Spleen (tissue), 7 donors: ENCODE measurements at regions not wholly inside any gene's neighbourhood (a gene's known extent, or its start where the extent isn't known, plus 50 kb on each side); places are given as distances from the start of the nearest gene placed in this dataset.

ENCODE experiments used
- CTCF ChIP-seq, 11 experiments: fragments of 200-600 bp in 7 of 11; fragments of 450-650 bp in 4 of 11; sonication (generic) in 4 of 11; IDR thresholded peaks in 8 of 11; conservative IDR thresholded peaks in 3 of 11; 1 replicate in 7 of 11; 2 replicates in 4 of 11; pipeline versions ENCODE4 v1.4.0 to v1.8.0; 2016 to 2021; ENCODE audit warnings: antibody characterized with exemption in 11 of 11, inconsistent platforms in 4 of 11, mild to moderate bottlenecking in 1 of 11
- POLR2A ChIP-seq, 3 donors: fragments of 450-650 bp; IDR thresholded peaks; one replicate each; pipeline ENCODE4 v1.5.1; 2017; ENCODE audit warnings: antibody characterized with exemption in 3 of 3, mild to moderate bottlenecking in 1 of 3
- donor health status: DM: no; HTN: no; CAD: no; lungs with moderate emphysema.
- donor health status: DM: no; HTN: no; CAD: no.
- donor health status: DM: no; HTN: no; CAD: no.

GRCh38 chr20:40286975-40287531 is 402.0 kb downstream of the MAFB start:
- no peak for TF ChIP-seq CTCF (IDR thresholded peaks at IDR 0.05 in 8 of 11, conservative IDR thresholded peaks at IDR 0.05 in 3 of 11)
- TF ChIP-seq POLR2A (IDR thresholded peaks at IDR 0.05), result no peak
